ENCODE measurements at regions not wholly inside any gene's neighbourhood (a gene's known extent, or its start where the extent isn't known, plus 50 kb on each side); places are given as distances from the start of the nearest gene placed in this dataset.
"Not testable (repeated sequence)": the region's sequence is repeated elsewhere in the genome, so short reads cannot be mapped to it uniquely, and the experiment has no call there.

- no peak for DNase-seq
Measured at GRCh38 chr16:79845033-79845733, 244.6 kb upstream of the MAF start.

DNA sequence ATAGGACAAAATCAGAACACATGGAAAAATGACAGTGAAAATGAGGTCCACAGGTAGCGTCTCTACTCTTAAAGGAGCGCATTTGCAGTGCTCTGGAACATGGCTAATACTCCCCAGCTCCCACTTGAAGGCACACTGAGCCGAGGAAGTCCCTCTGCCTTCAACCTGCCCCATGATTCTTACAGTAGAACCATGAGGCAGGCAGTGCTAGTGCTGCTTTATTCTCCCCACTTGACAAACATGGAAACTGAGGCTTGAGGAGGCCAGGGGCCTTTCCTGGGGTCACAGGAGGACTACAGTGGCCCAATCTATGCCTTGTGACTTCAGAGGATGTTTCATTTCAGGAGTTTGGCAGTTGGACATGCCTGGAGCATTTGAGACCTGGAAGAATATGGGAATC lies 244.1 kb upstream of the MAF start:
- no peak for DNase-seq

DNA sequence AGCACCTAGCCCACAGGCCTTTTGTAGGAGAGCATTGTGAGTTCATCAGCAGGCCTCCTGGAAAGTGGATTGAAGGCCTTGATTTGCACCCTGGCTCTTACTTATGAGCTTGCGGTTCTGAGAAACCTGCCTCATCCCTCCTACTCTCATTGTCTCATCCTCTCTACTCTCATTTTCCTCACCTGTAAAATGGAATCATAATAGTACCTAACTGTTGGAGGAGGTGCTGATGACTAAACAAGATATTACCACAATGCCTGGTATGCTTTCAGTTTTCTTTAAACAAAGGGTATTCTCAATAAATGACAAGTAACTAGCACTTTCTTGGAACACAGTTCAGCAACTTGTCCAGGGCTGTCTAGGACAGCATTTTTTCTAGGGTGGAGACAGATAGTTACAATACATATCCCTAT lies 243.1 kb upstream of the MAF start:
- DNase-seq, result no peak

DNA sequence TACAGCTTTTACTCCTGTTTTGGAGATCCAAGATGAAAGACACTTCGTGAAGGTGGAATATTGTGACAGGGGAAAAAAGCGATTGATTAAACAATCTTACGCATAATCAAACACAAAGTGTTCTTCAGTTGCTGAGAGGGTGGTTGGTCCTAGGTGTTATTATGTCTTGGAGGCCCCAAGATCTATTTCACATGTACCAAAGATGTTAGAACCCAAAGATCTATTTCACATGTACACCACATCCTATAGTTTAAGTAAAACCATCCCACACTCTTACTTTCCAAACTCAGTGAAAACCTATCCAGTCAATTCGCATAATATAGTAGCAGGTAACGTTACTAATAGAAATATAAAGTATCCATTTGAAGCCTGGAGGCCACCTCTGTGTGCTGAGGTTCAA lies 242.6 kb upstream of the MAF start:
- DNase-seq, result no peak

GRCh38 chr16:79842197-79842596 lies 241.7 kb upstream of the MAF start:
- DNase-seq, result no peak

GRCh38 chr16:79839466-79840341 lies 239.2 kb upstream of the MAF start:
- no peak for DNase-seq

DNA sequence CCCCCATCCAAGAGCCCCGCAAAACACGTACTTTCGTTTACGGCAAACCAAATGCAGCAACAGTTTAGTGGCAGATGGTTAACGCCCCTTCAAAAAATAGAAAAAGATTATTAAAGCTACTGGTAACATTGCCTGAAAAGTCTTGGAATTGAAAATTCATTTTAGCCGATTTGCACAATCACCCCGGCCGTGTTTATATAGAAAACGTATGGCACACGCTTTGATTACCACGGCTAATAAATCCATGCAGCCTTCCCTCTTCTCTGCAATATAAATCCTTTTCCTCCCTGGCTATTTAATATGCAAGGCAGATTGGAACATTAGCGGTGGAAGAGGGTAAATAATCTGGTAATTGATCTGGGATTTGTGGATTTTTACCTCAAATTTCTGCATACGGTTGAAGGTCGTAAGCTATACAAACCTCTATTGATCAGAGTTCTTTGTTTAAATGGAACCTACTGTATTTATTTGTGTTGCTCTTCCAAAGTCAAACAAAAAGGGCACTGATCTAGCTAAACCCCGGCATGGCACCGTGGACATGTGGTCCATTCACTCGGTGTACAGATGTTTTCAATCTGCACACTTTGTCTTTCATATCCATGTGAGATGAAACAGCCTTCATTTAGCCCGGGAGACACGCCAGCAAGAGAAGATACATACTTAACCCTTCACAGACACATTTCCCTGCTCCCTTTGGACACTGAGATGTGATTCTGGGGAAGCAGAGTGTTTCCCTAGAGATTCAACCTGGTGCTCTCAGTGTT lies 238.1 kb upstream of the MAF start:
- no peak for DNase-seq

- DNase-seq, result no peak
Measured at GRCh38 chr16:79836144-79836543, 235.6 kb upstream of the MAF start.

DNA sequence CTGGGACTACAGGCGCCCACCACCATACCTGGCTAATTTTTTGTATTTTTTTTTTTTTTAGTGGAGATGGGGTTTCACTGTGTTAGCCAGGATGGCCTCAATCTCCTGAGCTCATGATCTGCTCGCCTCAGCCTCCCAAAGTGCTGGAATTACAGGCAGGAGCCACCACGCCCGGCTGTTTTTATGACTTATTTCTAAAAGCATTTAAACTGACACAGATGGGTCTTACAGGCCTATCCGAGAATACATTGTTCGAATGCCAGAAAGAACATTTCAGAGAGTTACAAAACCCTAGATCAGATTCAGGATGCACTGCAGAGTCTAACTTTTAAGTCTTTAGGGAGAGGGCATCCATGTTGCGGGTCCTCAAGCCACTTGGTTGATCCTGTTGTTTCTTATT lies 234.7 kb upstream of the MAF start:
- no peak for DNase-seq

- no peak for DNase-seq
Measured at GRCh38 chr16:79834720-79835119, 234.2 kb upstream of the MAF start.

GRCh38 chr16:79834003-79834402 lies 233.5 kb upstream of the MAF start:
- not testable (repeated sequence) for DNase-seq

DNA sequence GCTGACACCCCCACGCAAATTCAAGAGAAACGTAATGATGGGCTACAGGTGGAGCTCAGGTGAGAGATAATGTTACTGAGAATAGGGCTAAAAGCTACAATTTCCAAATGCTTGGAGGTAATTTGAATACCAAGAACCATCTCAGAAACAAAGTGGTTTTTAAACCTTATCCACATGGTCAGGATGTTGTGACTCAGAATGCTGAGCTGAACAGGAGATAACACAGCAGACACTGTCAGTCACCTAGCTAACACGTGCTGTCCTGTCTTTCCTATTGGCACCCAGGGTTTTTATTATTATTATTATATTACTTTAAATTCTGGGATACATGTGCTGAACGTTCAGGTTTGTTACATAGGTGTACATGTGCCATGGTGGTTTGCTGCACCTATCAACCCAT lies 233.0 kb upstream of the MAF start:
- DNase-seq, result no peak

- DNase-seq, result no peak
Measured at GRCh38 chr16:79826732-79827475, 226.4 kb upstream of the MAF start.

DNA sequence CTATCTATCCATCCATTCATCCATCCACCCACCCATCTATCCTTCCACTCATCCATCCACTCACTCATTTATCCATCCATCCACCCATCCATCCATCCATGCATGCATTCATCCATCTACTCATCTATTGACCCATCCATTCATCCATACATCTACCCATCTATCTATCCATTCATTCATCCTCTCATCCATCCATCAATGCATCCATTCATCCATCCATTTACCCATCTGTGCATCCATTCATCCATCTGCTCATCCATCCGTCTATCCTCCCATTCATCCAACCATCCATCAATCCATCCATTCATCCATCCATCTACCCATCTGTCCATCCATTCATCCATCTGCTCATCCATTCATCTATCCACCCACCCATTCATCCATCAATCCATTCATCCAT lies 224.5 kb upstream of the MAF start:
- DNase-seq, result no peak

DNA sequence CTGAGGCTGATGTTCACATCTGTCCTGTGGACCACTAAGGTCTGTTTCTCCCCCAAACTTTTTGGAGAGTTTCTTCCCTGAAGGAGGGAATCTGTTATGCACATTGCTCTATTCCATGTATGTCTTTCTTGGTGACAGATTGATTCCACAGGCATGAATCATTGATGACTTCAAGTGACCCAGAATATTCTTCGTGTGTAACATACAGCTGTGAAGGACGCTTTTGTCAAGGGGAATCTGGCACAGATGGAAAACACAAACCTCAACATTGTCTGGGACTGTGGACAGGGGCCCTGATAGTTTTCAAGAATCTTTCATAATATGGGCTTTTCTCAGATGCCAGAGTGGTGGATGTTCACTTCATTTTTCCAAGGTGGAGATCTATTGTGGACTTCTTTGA lies 223.1 kb upstream of the MAF start:
- DNase-seq, result no peak

- DNase-seq, result no peak
Measured at GRCh38 chr16:79821911-79822310, 221.4 kb upstream of the MAF start.

DNA sequence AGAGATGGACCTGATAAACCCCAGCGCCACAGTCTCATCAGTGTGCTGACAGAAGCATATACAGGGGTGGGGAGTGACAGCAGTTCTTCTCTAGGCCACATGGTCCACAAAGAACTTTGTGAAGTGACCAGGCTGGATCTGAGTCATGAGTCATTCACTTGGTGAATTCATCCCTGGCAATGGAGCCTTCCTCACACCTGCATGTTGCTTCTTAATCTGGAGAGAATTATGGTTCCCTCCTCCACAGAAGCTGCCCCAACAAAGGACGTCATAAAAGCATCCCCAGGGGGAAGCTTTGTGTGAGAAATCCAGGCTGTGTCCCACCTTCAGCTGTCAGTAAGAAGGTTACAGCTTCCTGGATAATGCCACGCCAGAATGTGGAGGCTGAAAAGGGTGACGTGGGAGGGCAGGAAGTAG lies 215.6 kb upstream of the MAF start:
- no peak for DNase-seq

DNA sequence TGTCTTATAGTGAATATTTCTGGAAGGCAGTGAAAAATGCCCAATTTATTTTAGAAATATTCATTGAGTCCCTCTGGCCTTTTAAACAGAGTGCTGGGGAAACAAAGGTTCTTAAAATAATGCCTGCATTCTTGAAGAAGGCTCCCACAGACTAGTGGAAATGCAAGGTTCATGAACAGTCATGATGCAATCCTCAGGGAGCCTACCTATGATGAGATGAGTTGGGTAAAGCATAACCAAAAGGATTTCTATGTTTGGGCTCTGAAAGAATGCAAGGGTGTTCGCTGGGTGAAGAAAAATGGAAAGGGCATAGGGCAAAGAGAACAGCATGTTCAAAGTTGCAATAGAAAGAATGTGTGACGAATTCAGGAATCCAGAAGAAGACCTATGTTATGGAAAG lies 214.5 kb upstream of the MAF start:
- no peak for DNase-seq

- no peak for DNase-seq
Measured at GRCh38 chr16:79814124-79814523, 213.6 kb upstream of the MAF start.

GRCh38 chr16:79811541-79811940 lies 211.0 kb upstream of the MAF start:
- DNase-seq, result no peak

DNA sequence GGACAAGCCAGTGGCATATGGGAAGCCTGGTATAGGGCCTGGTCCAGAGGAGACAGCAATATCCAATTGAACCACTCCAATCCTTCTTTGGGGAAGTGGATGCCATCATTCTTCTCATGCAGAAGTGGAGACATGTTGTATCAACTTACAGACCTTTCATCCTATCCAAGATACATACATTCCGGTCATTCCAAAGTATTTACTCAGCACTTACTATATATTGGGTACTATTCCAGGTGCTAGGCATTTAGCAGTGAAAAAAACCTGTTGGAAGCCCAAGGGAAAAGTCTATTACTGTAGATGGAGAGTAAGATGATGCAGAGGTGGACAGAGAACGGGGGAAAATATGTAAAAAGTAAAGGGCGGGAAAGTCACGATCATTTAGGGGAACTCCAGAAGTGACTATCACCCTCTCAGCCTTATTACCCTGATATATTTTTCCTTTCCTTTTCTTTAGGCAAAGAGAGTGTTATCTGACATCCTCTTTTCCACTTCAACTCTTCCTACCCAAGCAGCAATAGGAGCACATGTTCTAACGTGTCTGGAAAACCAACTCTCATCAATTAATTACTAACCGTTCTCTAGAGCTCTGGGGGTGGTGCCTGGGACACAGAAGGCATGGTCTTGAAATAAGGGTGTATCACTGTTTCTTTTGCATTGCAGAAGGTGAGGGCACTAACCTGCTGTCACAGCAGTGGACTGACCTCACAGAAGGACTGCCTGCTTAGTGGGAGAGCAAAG lies 210.1 kb upstream of the MAF start:
- DNase-seq, result no peak

- no peak for DNase-seq
Measured at GRCh38 chr16:79809376-79809775, 208.8 kb upstream of the MAF start.

All from CD4-positive, alpha-beta T cell treated with Interleukin-15 for 1 hour (primary cell).